Endothelial cell of umbilical vein (primary cell): ENCODE measurements at regions not wholly inside any gene's neighbourhood (a gene's known extent, or its start where the extent isn't known, plus 50 kb on each side); places are given as distances from the start of the nearest gene placed in this dataset.

ENCODE experiments used
- BruUV-seq: library from RNA; stranded (reverse); fragments of 400-500 nt; replicated peaks from 2 replicates; lab custom pipeline; 2021; lab: Mats Ljungman, UMichigan
- CTCF ChIA-PET: fragments of 300-600, 350-600 bp; sonication (Branson Sonifier 250); formaldehyde crosslinking; loops from one replicate; lab custom pipeline; 2021; ENCODE audit warnings: antibody characterized with exemption, inconsistent platforms; lab: Charles Lee
- POLR2A ChIA-PET: fragments of 300-600, 350-600 bp; sonication (Branson Sonifier 250); formaldehyde crosslinking; loops from one replicate; lab custom pipeline; 2021; ENCODE audit warnings: antibody characterized with exemption, inconsistent platforms; lab: Charles Lee
- DNase-seq: peaks from one replicate; pipeline ENCODE4 v3.0.0-alpha.2; 2011; ENCODE audit warnings: low read depth, low spot score
- FAIRE-seq: peaks from 2 replicates; lab custom pipeline; 2011; peaks lifted over from hg19 to GRCh38; lab: Jason Lieb, UNC
- H2AFZ ChIP-seq: 2 replicates; pipeline ENCODE4 v1.6.0; 2012; ENCODE audit warnings: low read depth, low read length, control low read depth, inconsistent platforms
- H3K27ac ChIP-seq: 2 replicates; pipeline ENCODE4 v1.5.1; 2011; ENCODE audit warnings: low read depth, mild to moderate bottlenecking, control low read depth, low read length, moderate library complexity; ENCODE audit not compliant: insufficient read depth
- H3K27me3 ChIP-seq, 2 experiments: 2 replicates each; pipeline versions ENCODE4 v1.6.0 to v1.6.1; 2011; ENCODE audit warnings: low read length in 2 of 2, mixed read lengths in 1 of 2; ENCODE audit not compliant: control insufficient read depth in 2 of 2, insufficient read depth in 2 of 2
- H3K36me3 ChIP-seq, 2 experiments: 2 replicates in 1 of 2; 3 replicates in 1 of 2; pipeline ENCODE4 v1.5.1; 2011; ENCODE audit warnings: low read length in 2 of 2, mild to moderate bottlenecking in 1 of 2, moderate library complexity in 1 of 2; ENCODE audit not compliant: control insufficient read depth in 2 of 2, insufficient read depth in 2 of 2; ENCODE audit errors: extremely low read depth in 1 of 2
- H3K4me1 ChIP-seq: 3 replicates; pipeline ENCODE4 v1.5.1; 2011; ENCODE audit warnings: mild to moderate bottlenecking, low read length; ENCODE audit not compliant: control insufficient read depth, insufficient read depth; ENCODE audit errors: extremely low read depth
- H3K4me2 ChIP-seq: 2 replicates; pipeline ENCODE4 v1.6.1; 2011; ENCODE audit warnings: low read length, control low read depth, mixed read lengths; ENCODE audit not compliant: insufficient read depth
- H3K4me3 ChIP-seq, 3 experiments: fragments of 200-600 bp in 1 of 3; sonication (generic), shearing (Covaris generic) in 1 of 3; replicated peaks in 1 of 3; 2 replicates each; pipeline ENCODE4 v1.5.1; 2011 to 2016; ENCODE audit warnings: control low read depth in 3 of 3, low read length in 3 of 3, mild to moderate bottlenecking in 2 of 3, inconsistent platforms in 1 of 3, low read depth in 1 of 3, moderate library complexity in 1 of 3; ENCODE audit not compliant: insufficient read depth in 1 of 3
- H3K79me2 ChIP-seq: 2 replicates; pipeline ENCODE4 v1.6.0; 2012; ENCODE audit warnings: low read length, inconsistent platforms; ENCODE audit not compliant: control insufficient read depth, insufficient read depth
- H3K9ac ChIP-seq: replicated peaks from 2 replicates; pipeline ENCODE3; 2011; ENCODE audit warnings: low read length, control low read depth; ENCODE audit not compliant: insufficient read depth; ENCODE audit errors: extremely low read depth
- H3K9me1 ChIP-seq: replicated peaks from 3 replicates; pipeline ENCODE4 v1.6.0; 2011; ENCODE audit warnings: mild to moderate bottlenecking, low read length; ENCODE audit not compliant: control insufficient read depth, insufficient read depth; ENCODE audit errors: extremely low read depth
- H3K9me3 ChIP-seq: replicated peaks from 2 replicates; pipeline ENCODE4 v1.5.1; 2012; ENCODE audit warnings: low read length, inconsistent platforms; ENCODE audit not compliant: control insufficient read depth, insufficient read depth
- H4K20me1 ChIP-seq: replicated peaks from 2 replicates; pipeline ENCODE3; 2011; ENCODE audit warnings: mild to moderate bottlenecking, low read length; ENCODE audit not compliant: control insufficient read depth, insufficient read depth; ENCODE audit errors: extremely low read depth
- EZH2 ChIP-seq: IDR thresholded peaks from 2 replicates; pipeline ENCODE4 v1.6.1; 2012; ENCODE audit warnings: borderline replicate concordance, low read depth, mild to moderate bottlenecking, moderate library complexity, low read length, inconsistent platforms; ENCODE audit not compliant: severe bottlenecking
- FOS ChIP-seq: IDR thresholded peaks from 2 replicates; pipeline ENCODE4 v1.6.1; 2011; ENCODE audit warnings: mild to moderate bottlenecking, low read length, moderate library complexity, borderline replicate concordance; ENCODE audit not compliant: insufficient read depth
- GATA2 ChIP-seq: IDR thresholded peaks from 2 replicates; pipeline ENCODE4 v1.7.0; 2011; ENCODE audit warnings: low read depth, mild to moderate bottlenecking, moderate library complexity, mixed read lengths, low read length; ENCODE audit not compliant: insufficient read length, insufficient read depth
- JUN ChIP-seq: IDR thresholded peaks from 2 replicates; pipeline ENCODE4 v1.6.1; 2011; ENCODE audit warnings: borderline replicate concordance, low read depth; ENCODE audit not compliant: insufficient read length, insufficient read depth
- MYC ChIP-seq: IDR thresholded peaks from one replicate; pipeline ENCODE4 v1.6.1; 2011; ENCODE audit warnings: mild to moderate bottlenecking, low read depth, low read length
- POLR2A ChIP-seq: IDR thresholded peaks from 2 replicates; pipeline ENCODE4 v1.6.1; 2012; ENCODE audit warnings: low read depth, mild to moderate bottlenecking, control low read depth, low read length
- POLR2AphosphoS5 ChIP-seq: IDR thresholded peaks from 2 replicates; pipeline ENCODE4 v1.6.1; 2012; ENCODE audit warnings: low read depth, mild to moderate bottlenecking, control low read depth, low read length, moderate library complexity; ENCODE audit not compliant: insufficient read depth
- dilution Hi-C: fragments of 300-500 bp; cut with MboI; formaldehyde crosslinking; loops from one replicate; pipeline ENCODE4 v1.15.0; 2019; ENCODE audit warnings: low sequenced_read_pairs; ENCODE audit not compliant: extremely low pct_ligation_motif_present
- intact Hi-C: fragments of 100-400 bp; cut with micrococcal nuclease; formaldehyde crosslinking; loops from one replicate; pipeline ENCODE4 v1.10.0; 2022
- TF ChIP-seq, protein P1 (sequence below): IDR thresholded peaks from 2 replicates; pipeline ENCODE4 v1.6.1; 2011; ENCODE audit not compliant: insufficient read depth, insufficient read length
- TF ChIP-seq, protein P2 (sequence below), 2 donors: IDR thresholded peaks; 1 replicate in 1 of 2; 2 replicates in 1 of 2; pipeline ENCODE4 v1.5.1; 2011; ENCODE audit warnings: low read length in 2 of 2, mild to moderate bottlenecking in 2 of 2, moderate library complexity in 2 of 2, control low read depth in 1 of 2, inconsistent platforms in 1 of 2, low read depth in 1 of 2; ENCODE audit not compliant: insufficient read depth in 1 of 2; ENCODE audit errors: extremely low read depth in 1 of 2

DNA sequence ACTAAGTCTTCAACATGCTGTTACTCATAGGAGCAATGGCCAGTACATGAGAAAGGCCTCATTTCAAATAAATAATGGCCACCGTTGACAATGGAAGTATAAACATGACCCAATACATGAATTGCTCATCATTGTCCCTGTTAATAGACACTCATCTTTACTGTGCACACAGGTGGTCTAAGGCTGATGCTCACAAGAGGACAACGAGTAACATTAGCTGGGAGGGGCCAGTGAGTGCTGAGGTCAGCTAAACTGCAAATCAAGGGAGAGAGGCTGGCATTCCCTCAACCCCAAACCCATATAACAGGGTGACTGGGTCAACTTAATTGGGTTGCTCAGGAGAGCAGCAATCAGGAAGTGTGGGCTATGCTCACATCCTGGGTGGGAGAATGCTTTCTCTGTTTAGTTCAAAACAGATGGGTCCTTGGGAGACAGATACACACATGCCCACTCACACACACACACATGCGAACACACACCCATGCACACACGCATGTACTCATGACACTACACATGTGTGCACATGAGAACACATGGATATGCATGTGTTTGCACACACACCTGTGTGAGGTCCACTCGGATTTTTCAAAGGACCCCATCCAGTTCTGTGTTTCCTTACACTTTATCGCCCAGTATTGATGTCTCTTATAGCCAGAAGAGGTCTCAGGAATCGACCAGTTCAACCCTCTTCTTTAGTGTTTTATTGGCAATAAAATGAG lies 172.0 kb downstream of the INHBB start:
- no peak overlapping the region for H3K4me3 ChIP-seq
- H3K9me1 ChIP-seq = no peaks in the 10 kb centered on the region
- dilution Hi-C loops (no loop called here), intact Hi-C loops (no loop called here)
- H3K36me3 ChIP-seq = no peaks in the 10 kb centered on the region
- no peak for TF ChIP-seq GATA2
- TF ChIP-seq POLR2A = no peak
- TF ChIP-seq, protein P1, sequence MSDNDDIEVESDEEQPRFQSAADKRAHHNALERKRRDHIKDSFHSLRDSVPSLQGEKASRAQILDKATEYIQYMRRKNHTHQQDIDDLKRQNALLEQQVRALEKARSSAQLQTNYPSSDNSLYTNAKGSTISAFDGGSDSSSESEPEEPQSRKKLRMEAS = no peak
- no peak for TF ChIP-seq FOS
- TF ChIP-seq EZH2 = no peak
- no peak for TF ChIP-seq JUN
- TF ChIP-seq, protein P2, sequence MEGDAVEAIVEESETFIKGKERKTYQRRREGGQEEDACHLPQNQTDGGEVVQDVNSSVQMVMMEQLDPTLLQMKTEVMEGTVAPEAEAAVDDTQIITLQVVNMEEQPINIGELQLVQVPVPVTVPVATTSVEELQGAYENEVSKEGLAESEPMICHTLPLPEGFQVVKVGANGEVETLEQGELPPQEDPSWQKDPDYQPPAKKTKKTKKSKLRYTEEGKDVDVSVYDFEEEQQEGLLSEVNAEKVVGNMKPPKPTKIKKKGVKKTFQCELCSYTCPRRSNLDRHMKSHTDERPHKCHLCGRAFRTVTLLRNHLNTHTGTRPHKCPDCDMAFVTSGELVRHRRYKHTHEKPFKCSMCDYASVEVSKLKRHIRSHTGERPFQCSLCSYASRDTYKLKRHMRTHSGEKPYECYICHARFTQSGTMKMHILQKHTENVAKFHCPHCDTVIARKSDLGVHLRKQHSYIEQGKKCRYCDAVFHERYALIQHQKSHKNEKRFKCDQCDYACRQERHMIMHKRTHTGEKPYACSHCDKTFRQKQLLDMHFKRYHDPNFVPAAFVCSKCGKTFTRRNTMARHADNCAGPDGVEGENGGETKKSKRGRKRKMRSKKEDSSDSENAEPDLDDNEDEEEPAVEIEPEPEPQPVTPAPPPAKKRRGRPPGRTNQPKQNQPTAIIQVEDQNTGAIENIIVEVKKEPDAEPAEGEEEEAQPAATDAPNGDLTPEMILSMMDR (IDR thresholded peaks at IDR 0.05; ENCODE audit: extremely low read depth in 1 of 2, insufficient read depth in 1 of 2, low read depth in 1 of 2, low read length in 2 of 2) = no peak
- TF ChIP-seq MYC = no peak
- no peak for TF ChIP-seq POLR2AphosphoS5
- no TSS peak for BruUV-seq
- H3K79me2 ChIP-seq = no peaks in the 10 kb centered on the region
- FAIRE-seq (no peak), DNase-seq (no peak)
- H3K27ac ChIP-seq = no peak overlapping the region
- CTCF ChIA-PET = interaction anchor here (0.9 to 3.1 kb wide), 4 partner anchors 9 to 175 kb away, joined by 3 to 11 read pairs (median 5); no protein-coding TSS in a partner anchor
- H4K20me1 ChIP-seq = no peaks in the 10 kb centered on the region
- no peaks in the 10 kb centered on the region for H3K4me1 ChIP-seq
- POLR2A ChIA-PET = no interaction called here
- H3K9ac ChIP-seq = no peak overlapping the region
- peaks cover 20 to 44% of the 10 kb centered on the region in 2 experiments for H3K27me3 ChIP-seq
- no peak overlapping the region for H2AFZ ChIP-seq
- H3K9me3 ChIP-seq = no peaks in the 10 kb centered on the region
- no peak overlapping the region for H3K4me2 ChIP-seq
